Brain microvascular endothelial cell (primary cell): ENCODE measurements at regions not wholly inside any gene's neighbourhood (a gene's known extent, or its start where the extent isn't known, plus 50 kb on each side); places are given as distances from the start of the nearest gene placed in this dataset.

Source experiments
- DNase-seq: peaks from one replicate; pipeline ENCODE4 v3.0.0-alpha.2; 2020
- H3K27ac ChIP-seq: fragments of 250-450 bp; sonication (Bioruptor Pico); 2 replicates; pipeline ENCODE4 v1.5.1; 2020; ENCODE audit warnings: mild to moderate bottlenecking, moderate library complexity
- H3K27me3 ChIP-seq: fragments of 250-450 bp; sonication (Bioruptor Pico); replicated peaks from 2 replicates; pipeline ENCODE4 v1.5.1; 2020; ENCODE audit warnings: mild to moderate bottlenecking
- H3K36me3 ChIP-seq: fragments of 250-450 bp; sonication (Bioruptor Pico); replicated peaks from 2 replicates; pipeline ENCODE4 v1.5.1; 2020; ENCODE audit warnings: mild to moderate bottlenecking
- H3K4me3 ChIP-seq: 2 replicates; pipeline ENCODE4 v1.5.1; 2011; ENCODE audit warnings: low read depth, mild to moderate bottlenecking, control low read depth, low read length, moderate library complexity
- in situ Hi-C: cut with HindIII; loops from 2 replicates; pipeline ENCODE4 v1.10.0; 2017; ENCODE audit warnings: low sequenced_read_pairs, low pct_ligation_motif_present
- TF ChIP-seq, protein P1 (sequence below): IDR thresholded peaks from 2 replicates; pipeline ENCODE4 v1.5.1; 2011; ENCODE audit warnings: low read depth, mild to moderate bottlenecking, moderate library complexity, low read length, control low read depth, inconsistent platforms; ENCODE audit errors: missing control alignments

- Histone ChIP-seq H3K36me3 (no peaks in the 10 kb centered on the region), H3K27ac (no peak overlapping the region), H3K27me3 (no peaks in the 10 kb centered on the region), H3K4me3 (no peak overlapping the region)
- no peak for DNase-seq
- in situ Hi-C loops = no loop called here
- TF ChIP-seq, protein P1, sequence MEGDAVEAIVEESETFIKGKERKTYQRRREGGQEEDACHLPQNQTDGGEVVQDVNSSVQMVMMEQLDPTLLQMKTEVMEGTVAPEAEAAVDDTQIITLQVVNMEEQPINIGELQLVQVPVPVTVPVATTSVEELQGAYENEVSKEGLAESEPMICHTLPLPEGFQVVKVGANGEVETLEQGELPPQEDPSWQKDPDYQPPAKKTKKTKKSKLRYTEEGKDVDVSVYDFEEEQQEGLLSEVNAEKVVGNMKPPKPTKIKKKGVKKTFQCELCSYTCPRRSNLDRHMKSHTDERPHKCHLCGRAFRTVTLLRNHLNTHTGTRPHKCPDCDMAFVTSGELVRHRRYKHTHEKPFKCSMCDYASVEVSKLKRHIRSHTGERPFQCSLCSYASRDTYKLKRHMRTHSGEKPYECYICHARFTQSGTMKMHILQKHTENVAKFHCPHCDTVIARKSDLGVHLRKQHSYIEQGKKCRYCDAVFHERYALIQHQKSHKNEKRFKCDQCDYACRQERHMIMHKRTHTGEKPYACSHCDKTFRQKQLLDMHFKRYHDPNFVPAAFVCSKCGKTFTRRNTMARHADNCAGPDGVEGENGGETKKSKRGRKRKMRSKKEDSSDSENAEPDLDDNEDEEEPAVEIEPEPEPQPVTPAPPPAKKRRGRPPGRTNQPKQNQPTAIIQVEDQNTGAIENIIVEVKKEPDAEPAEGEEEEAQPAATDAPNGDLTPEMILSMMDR = no peak
Measured at GRCh38 chr12:68491204-68491960, 119.3 kb upstream of the RAP1B start.

GRCh38 chr12:68495336-68496070 is 115.2 kb upstream of the RAP1B start:
- DNase-seq = peak; percentile 23
- no peak overlapping the region for H3K4me3 ChIP-seq
- H3K27me3 ChIP-seq = no peaks in the 10 kb centered on the region
- TF ChIP-seq, protein P1 = no peak
- H3K27ac ChIP-seq = no peak overlapping the region
- in situ Hi-C loops = no loop called here
- no peaks in the 10 kb centered on the region for H3K36me3 ChIP-seq

DNA sequence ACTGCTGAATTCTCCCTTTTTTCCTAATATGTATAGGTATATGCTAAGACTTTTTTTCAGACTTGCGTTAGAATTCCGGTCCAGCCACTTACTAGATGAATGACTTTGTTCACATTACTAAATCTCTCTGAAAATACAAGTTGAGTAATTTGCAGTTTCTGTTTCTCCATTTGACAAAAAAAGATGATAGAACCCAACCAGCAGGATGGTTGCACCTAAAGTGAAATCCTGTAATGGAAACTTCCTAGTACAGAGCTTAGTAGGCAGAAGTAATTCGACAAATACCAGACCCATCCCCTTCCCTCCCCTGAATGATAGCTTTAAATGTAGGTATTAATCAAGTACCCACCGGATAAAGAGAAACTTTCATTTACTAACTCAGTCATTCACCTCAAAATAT is 113.6 kb upstream of the RAP1B start:
- DNase-seq = no peak
- Histone ChIP-seq H3K36me3 (no peaks in the 10 kb centered on the region), H3K27ac (peak overlapping the region; percentile 62), H3K27me3 (no peaks in the 10 kb centered on the region), H3K4me3 (no peak overlapping the region)
- in situ Hi-C loops = no loop called here
- TF ChIP-seq, protein P1 = no peak

GRCh38 chr12:68497702-68498101 is 113.0 kb upstream of the RAP1B start:
- Histone ChIP-seq H3K27me3 (no peaks in the 10 kb centered on the region), H3K27ac (peak overlapping the region; percentile 62), H3K36me3 (no peaks in the 10 kb centered on the region), H3K4me3 (no peak overlapping the region)
- DNase-seq = peak; percentile 72
- TF ChIP-seq, protein P1 = no peak
- in situ Hi-C loops = no loop called here

- no peaks in the 10 kb centered on the region for H3K36me3 ChIP-seq
- H3K27me3 ChIP-seq = no peaks in the 10 kb centered on the region
- H3K27ac ChIP-seq = no peak overlapping the region
- TF ChIP-seq, protein P1 = peak; percentile 18
- no peak overlapping the region for H3K4me3 ChIP-seq
- in situ Hi-C loops = no loop called here
- no peak for DNase-seq
Measured at GRCh38 chr12:68498736-68499135, 112.0 kb upstream of the RAP1B start.
